LNCaP clone FGC (cell line): ENCODE measurements at regions not wholly inside any gene's neighbourhood (a gene's known extent, or its start where the extent isn't known, plus 50 kb on each side); places are given as distances from the start of the nearest gene placed in this dataset.
"Not testable (repeated sequence)": the region's sequence is repeated elsewhere in the genome, so short reads cannot be mapped to it uniquely, and the experiment has no call there.

ENCODE experiments used
- DNase-seq: peaks from one replicate; pipeline ENCODE4 v3.0.0-alpha.2; 2011; ENCODE audit warnings: low read depth
- H3K4me3 ChIP-seq: 2 replicates; pipeline ENCODE4 v1.5.1; 2011; ENCODE audit warnings: mild to moderate bottlenecking, low read depth, low read length, control low read depth
- CTCF ChIP-seq: IDR thresholded peaks from 2 replicates; pipeline ENCODE4 v1.5.1; 2012; ENCODE audit warnings: mild to moderate bottlenecking; ENCODE audit not compliant: control insufficient read depth, insufficient read depth; ENCODE audit errors: extremely low read depth

DNA sequence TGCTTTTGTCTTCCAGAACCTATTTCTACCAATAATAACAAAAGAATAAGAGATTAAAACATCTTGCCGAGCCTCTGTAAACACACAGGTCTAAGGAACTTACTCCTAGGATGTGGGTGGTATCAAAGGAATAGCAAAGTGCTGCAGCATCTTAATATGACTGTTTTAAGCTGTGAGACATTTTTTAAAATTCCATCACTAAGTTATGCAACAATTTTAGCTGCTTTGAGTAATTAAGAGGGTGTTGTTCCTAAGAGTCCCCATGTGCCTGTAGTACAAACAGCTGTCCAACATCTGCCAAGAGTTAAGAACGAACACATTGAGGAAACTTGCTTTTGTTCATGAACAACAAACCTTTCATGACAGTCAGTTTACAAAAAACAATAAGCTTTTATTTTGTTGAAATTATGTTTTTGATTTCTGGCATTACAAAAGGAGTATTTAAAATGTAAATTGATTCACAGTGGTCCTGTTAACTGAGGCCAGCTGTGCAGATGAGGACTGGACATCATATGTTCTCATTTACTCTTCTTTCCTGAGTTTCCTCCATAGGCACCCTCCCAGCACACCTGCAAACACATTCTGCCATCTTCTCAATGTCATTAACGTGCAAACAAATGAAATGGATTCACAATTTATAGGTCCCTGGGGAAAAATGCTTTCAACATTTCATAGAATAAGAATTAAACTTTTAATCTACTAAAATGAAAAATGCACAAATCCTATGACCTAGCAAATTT is 337.3 kb upstream of the ARHGEF26 start:
- no peak overlapping the region for H3K4me3 ChIP-seq
- no peak for DNase-seq
- no peak for TF ChIP-seq CTCF

- no peak for TF ChIP-seq CTCF
- no peak overlapping the region for H3K4me3 ChIP-seq
- DNase-seq = no peak
These were observed 335.3 kb upstream of the ARHGEF26 start for GRCh38 chr3:153785901-153786300.

GRCh38 chr3:153789380-153789779 is 331.8 kb upstream of the ARHGEF26 start:
- H3K4me3 ChIP-seq = no peak overlapping the region
- no peak for TF ChIP-seq CTCF
- DNase-seq = no peak

DNA sequence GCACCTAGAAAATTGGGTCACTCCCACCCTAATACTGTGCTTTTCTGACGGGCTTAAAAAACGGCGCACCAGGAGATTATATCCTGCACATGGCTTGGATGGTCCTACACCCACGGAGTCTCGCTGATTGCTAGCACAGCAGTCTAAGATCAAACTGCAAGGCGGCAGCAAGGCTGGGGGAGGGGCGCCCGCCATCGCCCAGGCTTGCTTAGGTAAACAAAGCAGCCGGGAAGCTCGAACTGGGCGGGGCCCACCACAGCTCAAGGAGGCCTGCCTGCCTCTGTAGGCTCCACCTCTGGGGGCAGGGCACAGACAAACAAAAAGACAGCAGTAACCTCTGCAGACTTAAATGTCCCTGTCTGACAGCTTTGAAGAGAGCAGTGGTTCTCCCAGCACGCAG is 324.1 kb upstream of the ARHGEF26 start:
- DNase-seq = not testable (repeated sequence)

DNA sequence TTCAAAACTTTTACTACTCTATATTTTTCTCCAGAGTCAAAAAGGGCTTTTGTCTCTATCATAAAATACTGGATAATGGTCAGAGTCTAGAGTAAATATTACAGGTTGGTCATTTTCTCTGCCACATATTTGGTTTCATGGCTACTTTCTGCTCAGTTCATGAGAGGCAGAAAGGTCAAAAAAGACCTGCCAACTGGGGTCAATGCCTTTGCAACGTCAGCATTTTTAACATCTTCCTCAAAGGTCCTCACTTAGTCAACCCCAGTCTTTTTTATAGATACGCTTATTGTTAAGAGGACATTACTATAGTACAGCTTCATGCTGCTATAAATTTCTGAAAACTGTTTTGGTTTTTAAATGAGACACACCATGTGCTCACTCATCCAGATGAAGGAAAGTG is 312.1 kb upstream of the ARHGEF26 start:
- no peak for DNase-seq
- no peak for TF ChIP-seq CTCF
- no peak overlapping the region for H3K4me3 ChIP-seq

More for the DNA sequence above, 324.1 kb upstream of the ARHGEF26 start:
- H3K4me3 ChIP-seq = not testable (repeated sequence)

GRCh38 chr3:153818338-153818737 is 302.9 kb upstream of the ARHGEF26 start:
- H3K4me3 ChIP-seq = no peak overlapping the region
- TF ChIP-seq CTCF = no peak
- no peak for DNase-seq

DNA sequence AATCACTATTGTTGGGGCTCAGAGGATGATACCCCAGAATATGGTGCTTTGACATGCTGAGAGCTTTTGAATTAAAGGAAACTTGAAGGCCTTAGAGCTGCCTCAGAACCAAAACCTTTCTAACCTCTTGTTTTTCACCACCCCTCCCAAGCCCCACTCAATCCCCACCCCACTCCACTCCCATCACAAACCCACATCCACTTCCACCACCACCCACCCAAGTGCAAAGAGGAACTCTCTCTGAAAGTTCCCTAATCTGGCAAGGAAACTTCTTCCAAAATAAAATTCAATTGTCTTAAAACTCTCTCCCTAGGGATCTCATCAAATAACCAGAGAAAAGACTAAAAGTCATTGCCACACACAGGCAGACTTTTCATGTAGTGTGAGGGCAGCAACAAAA is 301.2 kb upstream of the ARHGEF26 start:
- DNase-seq = no peak
- no peak overlapping the region for H3K4me3 ChIP-seq
- no peak for TF ChIP-seq CTCF

GRCh38 chr3:153828346-153828745 is 292.8 kb upstream of the ARHGEF26 start:
- H3K4me3 ChIP-seq, DNase-seq: not testable (repeated sequence)
